Sigmoid colon (tissue), 6 donors: ENCODE measurements at regions not wholly inside any gene's neighbourhood (a gene's known extent, or its start where the extent isn't known, plus 50 kb on each side); places are given as distances from the start of the nearest gene placed in this dataset.
A peak's percentile ranks its signal among the peaks of the same experiment; 100 is the strongest.

Experiments
- DNase-seq: peaks from one replicate; pipeline ENCODE4 v3.0.0-alpha.2; 2019
- H3K27ac ChIP-seq, 4 donors: fragments of 200-600 bp; sonication (generic); one replicate each; pipeline ENCODE4 v1.5.1; 2016 to 2019; ENCODE audit warnings: mild to moderate bottlenecking in 1 of 4
- H3K27me3 ChIP-seq, 3 donors: fragments of 200-600 bp; sonication (generic); one replicate each; pipeline ENCODE4 v1.5.1; 2019; ENCODE audit warnings: mild to moderate bottlenecking in 1 of 3
- H3K36me3 ChIP-seq, 4 donors: fragments of 200-600 bp; sonication (generic); one replicate each; pipeline ENCODE4 v1.5.1; 2016 to 2019
- H3K4me1 ChIP-seq, 4 donors: fragments of 200-600 bp; sonication (generic); one replicate each; pipeline ENCODE4 v1.5.1; 2017 to 2019
- H3K4me3 ChIP-seq, 4 donors: fragments of 200-600 bp; sonication (generic); one replicate each; pipeline ENCODE4 v1.5.1; 2017 to 2019; ENCODE audit warnings: mild to moderate bottlenecking in 2 of 4, moderate library complexity in 1 of 4
- H3K9me3 ChIP-seq, 4 donors: fragments of 200-600 bp in 3 of 4; sonication (generic) in 3 of 4; one replicate each; pipeline versions ENCODE4 v1.5.1 to v1.6.1; 2013 to 2019
- EP300 ChIP-seq, 4 donors: sonication (generic); formaldehyde crosslinking; IDR thresholded peaks; one replicate each; pipeline ENCODE4 v1.6.1; 2017; ENCODE audit warnings: antibody characterized with exemption in 4 of 4
- POLR2A ChIP-seq, 2 donors: fragments of 450-650 bp; IDR thresholded peaks; one replicate each; pipeline ENCODE4 v1.6.1; 2016; ENCODE audit warnings: antibody characterized with exemption in 2 of 2, mild to moderate bottlenecking in 2 of 2, moderate library complexity in 2 of 2
- POLR2AphosphoS5 ChIP-seq, 4 donors: sonication (generic); formaldehyde crosslinking; IDR thresholded peaks; one replicate each; pipeline ENCODE4 v1.6.1; 2017; ENCODE audit warnings: antibody characterized with exemption in 4 of 4
- WGBS, 2 donors: extraction: QIAGEN DNeasy Blood & Tissue Kit; methylation state at CpG; one replicate each; pipeline ENCODE4 v1.1.7; 2013; 5-methylcytosine and 5-hydroxymethylcytosine counted together
- intact Hi-C: fragments of 100-400 bp; cut with DNase I; formaldehyde crosslinking; loops from one replicate; pipeline ENCODE4 v1.15.1; 2023
- TF ChIP-seq, protein P1 (sequence below), 4 experiments: fragments of 450-650 bp in 3 of 4; fragments of 200-600 bp in 1 of 4; IDR thresholded peaks; one replicate each; pipeline ENCODE4 v1.5.1; 2016 to 2019; ENCODE audit warnings: antibody characterized with exemption in 4 of 4, mild to moderate bottlenecking in 3 of 4, moderate library complexity in 2 of 4
- donor health status: healthy with polysubstance abuse.
- donor health status: healthy.

DNA sequence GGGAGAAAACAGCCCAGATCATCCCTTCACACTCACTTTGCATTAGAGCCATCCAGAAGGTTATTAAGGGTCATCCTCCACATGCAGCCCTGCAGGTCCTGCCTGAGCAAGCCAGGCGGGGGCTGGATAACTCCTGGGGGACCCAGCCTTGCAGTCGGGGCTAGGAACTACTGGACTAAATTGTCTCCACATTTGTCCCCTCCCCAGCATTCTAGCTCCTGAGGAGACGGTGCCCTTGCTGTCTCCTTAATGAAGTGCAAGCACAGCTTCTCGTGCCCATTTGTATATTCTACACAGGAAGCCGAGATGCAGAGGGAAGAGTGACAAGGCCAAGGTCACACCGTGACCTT lies 185.2 kb downstream of the C16orf95 start:
- Histone ChIP-seq H3K9me3 (peaks cover 0 to 6% (median 0%) of the 10 kb centered on the region in 4 donors), H3K27ac (no peak overlapping the region), H3K36me3 (no peaks in the 10 kb centered on the region), H3K27me3 (peaks cover 0 to 7% (median 0%) of the 10 kb centered on the region in 3 donors), H3K4me1 (peaks cover 0 to 4% (median 0%) of the 10 kb centered on the region in 4 donors), H3K4me3 (no peak overlapping the region)
- DNase-seq, result peak; percentile 43
- TF ChIP-seq POLR2A (IDR thresholded peaks at IDR 0.05) (no peak), POLR2AphosphoS5 (IDR thresholded peaks at IDR 0.05) (no peak), EP300 (IDR thresholded peaks at IDR 0.05) (no peak)
- TF ChIP-seq, protein P1, sequence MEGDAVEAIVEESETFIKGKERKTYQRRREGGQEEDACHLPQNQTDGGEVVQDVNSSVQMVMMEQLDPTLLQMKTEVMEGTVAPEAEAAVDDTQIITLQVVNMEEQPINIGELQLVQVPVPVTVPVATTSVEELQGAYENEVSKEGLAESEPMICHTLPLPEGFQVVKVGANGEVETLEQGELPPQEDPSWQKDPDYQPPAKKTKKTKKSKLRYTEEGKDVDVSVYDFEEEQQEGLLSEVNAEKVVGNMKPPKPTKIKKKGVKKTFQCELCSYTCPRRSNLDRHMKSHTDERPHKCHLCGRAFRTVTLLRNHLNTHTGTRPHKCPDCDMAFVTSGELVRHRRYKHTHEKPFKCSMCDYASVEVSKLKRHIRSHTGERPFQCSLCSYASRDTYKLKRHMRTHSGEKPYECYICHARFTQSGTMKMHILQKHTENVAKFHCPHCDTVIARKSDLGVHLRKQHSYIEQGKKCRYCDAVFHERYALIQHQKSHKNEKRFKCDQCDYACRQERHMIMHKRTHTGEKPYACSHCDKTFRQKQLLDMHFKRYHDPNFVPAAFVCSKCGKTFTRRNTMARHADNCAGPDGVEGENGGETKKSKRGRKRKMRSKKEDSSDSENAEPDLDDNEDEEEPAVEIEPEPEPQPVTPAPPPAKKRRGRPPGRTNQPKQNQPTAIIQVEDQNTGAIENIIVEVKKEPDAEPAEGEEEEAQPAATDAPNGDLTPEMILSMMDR (IDR thresholded peaks at IDR 0.05), result no peak
- 51 to 79% methylated on average over 6 of the region's 6 CpGs for WGBS, 2 donors
- intact Hi-C loops, result no loop called here

DNA sequence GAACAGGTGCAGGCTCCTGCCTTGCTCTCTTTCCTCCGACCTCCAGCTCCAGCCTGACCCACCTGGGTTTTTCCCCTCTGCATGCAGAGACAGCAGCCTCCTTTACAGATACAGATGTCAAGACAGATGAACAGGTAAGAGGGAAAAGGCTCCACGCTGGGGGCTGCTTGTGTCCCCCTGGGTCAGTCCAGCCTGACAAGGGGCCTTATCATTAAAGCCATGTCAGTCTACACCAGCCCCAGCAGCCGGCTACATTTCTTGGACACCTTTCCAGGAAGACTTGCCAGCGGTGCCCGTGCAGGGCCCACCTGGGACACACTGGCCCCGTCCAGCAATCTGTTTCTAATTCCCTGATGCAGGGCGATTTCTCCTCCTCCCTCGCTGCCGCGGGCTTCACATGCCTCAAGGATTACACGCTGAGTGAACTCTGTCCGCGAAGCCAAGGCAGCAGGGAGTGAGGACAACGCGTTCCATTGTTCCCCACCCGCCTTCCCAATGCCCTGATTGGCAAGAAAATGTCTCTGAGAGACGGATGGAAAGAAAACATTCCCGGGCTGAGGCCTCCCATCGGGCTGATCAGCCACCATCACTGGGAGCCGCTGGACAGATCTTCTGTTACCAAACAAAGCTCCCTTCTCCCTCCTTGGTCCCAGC lies 184.7 kb downstream of the C16orf95 start:
- Histone ChIP-seq H3K27me3 (peaks cover 0 to 4% (median 0%) of the 10 kb centered on the region in 3 donors), H3K4me1 (peaks cover 0 to under 1% (median 0%) of the 10 kb centered on the region in 4 donors), H3K27ac (no peak overlapping the region), H3K36me3 (no peaks in the 10 kb centered on the region), H3K9me3 (peaks cover 0 to 6% (median 0%) of the 10 kb centered on the region in 4 donors), H3K4me3 (no peak overlapping the region)
- 35 to 68% methylated on average over 20 of the region's 20 CpGs for WGBS, 2 donors
- DNase-seq, result peak; percentile 62
- peak in 1 of 4 donors; percentile 6 for TF ChIP-seq POLR2AphosphoS5 (IDR thresholded peaks at IDR 0.05)
- TF ChIP-seq, protein P1 (IDR thresholded peaks at IDR 0.05), result no peak
- TF ChIP-seq EP300 (IDR thresholded peaks at IDR 0.05), result no peak
- intact Hi-C loops, result no loop called here

DNA sequence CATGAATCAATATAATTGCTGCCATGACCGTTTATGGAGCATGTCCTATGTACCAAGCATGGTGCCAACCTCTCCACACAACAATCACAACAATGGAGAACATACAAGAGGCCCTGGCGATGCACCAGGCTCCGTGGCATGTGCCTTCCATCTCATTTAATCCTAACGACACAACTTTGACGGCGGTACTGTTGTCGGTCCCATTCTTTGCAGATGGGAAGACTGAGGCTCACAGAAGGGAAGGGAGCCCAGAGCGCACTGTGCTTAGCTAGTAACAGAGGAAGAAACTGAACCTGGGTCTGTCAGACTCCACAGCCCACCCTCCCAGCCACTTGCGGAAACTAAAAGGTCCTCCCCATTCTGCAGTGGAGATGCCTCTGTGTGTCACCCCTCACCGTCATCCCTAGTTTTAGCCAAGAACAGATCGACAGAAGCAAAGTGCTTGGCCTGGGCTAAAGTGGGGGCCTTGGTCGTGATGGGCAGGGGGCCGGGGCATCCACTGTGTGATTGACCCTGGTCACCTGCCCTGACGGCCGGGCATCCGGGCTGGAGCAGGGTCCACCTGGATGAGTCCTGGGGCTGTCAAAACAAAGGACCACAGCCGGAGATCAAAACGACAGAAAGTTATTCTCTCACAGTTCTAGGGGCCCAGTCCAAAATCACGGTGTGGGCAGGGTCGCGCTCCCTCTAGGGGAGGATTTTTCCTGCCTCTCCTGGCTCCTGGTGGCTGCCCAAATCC lies 183.9 kb downstream of the C16orf95 start:
- DNase-seq, result peak; percentile 36
- TF ChIP-seq, protein P1 (IDR thresholded peaks at IDR 0.05), result no peak
- TF ChIP-seq POLR2AphosphoS5 (IDR thresholded peaks at IDR 0.05) (no peak), EP300 (IDR thresholded peaks at IDR 0.05) (no peak), POLR2A (IDR thresholded peaks at IDR 0.05) (no peak)
- 88 to 89% methylated on average over 21 of the region's 21 CpGs for WGBS, 2 donors
- intact Hi-C loops, result no loop called here
- H3K27me3 ChIP-seq, result peaks cover 0 to 4% (median 0%) of the 10 kb centered on the region in 3 donors
- H3K27ac ChIP-seq, result no peak overlapping the region
- no peak overlapping the region for H3K4me3 ChIP-seq
- peaks cover 0 to 6% (median 0%) of the 10 kb centered on the region in 4 donors for H3K9me3 ChIP-seq
- H3K4me1 ChIP-seq, result no peaks in the 10 kb centered on the region
- H3K36me3 ChIP-seq, result no peaks in the 10 kb centered on the region

DNA sequence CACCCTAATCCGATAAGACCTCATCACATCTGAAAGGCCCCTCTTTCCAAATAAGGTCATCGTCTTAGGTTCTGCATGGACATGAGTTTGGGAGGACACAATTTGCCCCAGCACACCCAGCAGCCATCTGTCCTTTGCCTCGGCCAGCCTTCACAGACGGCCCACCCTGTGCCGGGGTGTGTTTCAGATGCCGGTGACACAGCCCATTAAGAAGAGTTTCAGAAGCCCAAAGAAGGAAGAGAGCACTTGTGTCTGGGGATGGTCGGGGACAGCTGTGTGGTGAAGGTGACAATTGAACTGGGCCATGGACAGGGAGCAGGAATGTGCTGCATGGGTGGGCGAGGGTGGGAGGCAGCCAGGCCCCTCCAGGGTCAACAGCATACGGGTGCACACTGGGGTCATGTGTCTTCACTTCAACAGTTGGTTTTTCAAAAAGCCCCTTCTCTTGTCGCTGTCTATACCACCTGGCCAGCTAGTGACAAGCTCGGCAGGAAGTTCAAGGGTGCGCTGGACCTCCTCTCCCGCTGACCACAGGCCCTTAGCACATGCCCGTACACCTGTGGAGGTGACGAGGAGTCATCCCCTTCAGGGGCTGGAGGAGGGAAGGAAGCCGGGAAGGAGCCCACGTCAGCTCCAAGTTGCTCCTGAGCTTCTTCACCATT lies 183.1 kb downstream of the C16orf95 start:
- 93 to 94% methylated on average over 17 of the region's 17 CpGs for WGBS, 2 donors
- H3K4me1 ChIP-seq, result no peaks in the 10 kb centered on the region
- no peak overlapping the region for H3K4me3 ChIP-seq
- no peaks in the 10 kb centered on the region for H3K36me3 ChIP-seq
- intact Hi-C loops, result no loop called here
- TF ChIP-seq POLR2AphosphoS5 (IDR thresholded peaks at IDR 0.05) (no peak), EP300 (IDR thresholded peaks at IDR 0.05) (no peak), POLR2A (IDR thresholded peaks at IDR 0.05) (no peak)
- TF ChIP-seq, protein P1 (IDR thresholded peaks at IDR 0.05), result no peak
- H3K27me3 ChIP-seq, result peaks cover 0 to 4% (median 0%) of the 10 kb centered on the region in 3 donors
- DNase-seq, result peak; percentile 47
- H3K9me3 ChIP-seq, result peaks cover 0 to 2% (median 0%) of the 10 kb centered on the region in 4 donors
- no peak overlapping the region for H3K27ac ChIP-seq
